DND-41 (cell line): ENCODE measurements at regions not wholly inside any gene's neighbourhood (a gene's known extent, or its start where the extent isn't known, plus 50 kb on each side); places are given as distances from the start of the nearest gene placed in this dataset.

ENCODE experiments used
- CTCF ChIP-seq: IDR thresholded peaks from 2 replicates; pipeline ENCODE4 v1.5.1; 2012; ENCODE audit warnings: borderline replicate concordance, low read length, moderate library complexity, mild to moderate bottlenecking; ENCODE audit not compliant: poor library complexity, severe bottlenecking; ENCODE audit errors: extremely low read depth
- EZH2 ChIP-seq: IDR thresholded peaks from 3 replicates; pipeline ENCODE4 v1.6.1; 2012; ENCODE audit warnings: borderline replicate concordance, low read depth, mild to moderate bottlenecking, moderate library complexity, low read length, inconsistent platforms; ENCODE audit not compliant: severe bottlenecking

GRCh38 chr3:187823746-187824145 is 78.5 kb upstream of the BCL6 start:
- TF ChIP-seq EZH2 = no peak
- TF ChIP-seq CTCF = no peak
